Right kidney (tissue), 1 donor: ENCODE measurements at regions not wholly inside any gene's neighbourhood (a gene's known extent, or its start where the extent isn't known, plus 50 kb on each side); places are given as distances from the start of the nearest gene placed in this dataset.
A peak's percentile ranks its signal among the peaks of the same experiment; 100 is the strongest.
"Not testable (repeated sequence)": the region's sequence is repeated elsewhere in the genome, so short reads cannot be mapped to it uniquely, and the experiment has no call there.

ENCODE experiments used
- DNase-seq: peaks from one replicate; pipeline ENCODE4 v3.0.0-alpha.2; 2016

GRCh38 chr20:40856653-40857052 is 167.6 kb upstream of the MAFB start:
- DNase-seq = no peak

- no peak for DNase-seq
These were observed 168.1 kb upstream of the TOP1 start for GRCh38 chr20:40860487-40860902.

GRCh38 chr20:40861427-40862008 is 167.1 kb upstream of the TOP1 start:
- DNase-seq = no peak

GRCh38 chr20:40863355-40863919 is 165.2 kb upstream of the TOP1 start:
- DNase-seq = no peak

GRCh38 chr20:40864470-40864869 is 164.2 kb upstream of the TOP1 start:
- no peak for DNase-seq

GRCh38 chr20:40865095-40865494 is 163.5 kb upstream of the TOP1 start:
- no peak for DNase-seq

GRCh38 chr20:40866056-40866455 is 162.6 kb upstream of the TOP1 start:
- DNase-seq = no peak

- no peak for DNase-seq
These were observed 159.9 kb upstream of the TOP1 start for GRCh38 chr20:40868551-40869217.

- no peak for DNase-seq
These were observed 159.1 kb upstream of the TOP1 start for GRCh38 chr20:40869218-40870147.

GRCh38 chr20:40875116-40876085 is 153.2 kb upstream of the TOP1 start:
- DNase-seq = peak; percentile 32

GRCh38 chr20:40878099-40878498 is 150.5 kb upstream of the TOP1 start:
- DNase-seq = not testable (repeated sequence)

- DNase-seq = no peak
These were observed 148.4 kb upstream of the TOP1 start for GRCh38 chr20:40880063-40880728.

GRCh38 chr20:40880729-40881109 is 147.9 kb upstream of the TOP1 start:
- no peak for DNase-seq

- no peak for DNase-seq
These were observed 146.5 kb upstream of the TOP1 start for GRCh38 chr20:40882152-40882551.

GRCh38 chr20:40883097-40883496 is 145.5 kb upstream of the TOP1 start:
- no peak for DNase-seq

- DNase-seq = no peak
These were observed 141.5 kb upstream of the TOP1 start for GRCh38 chr20:40887105-40887504.

- not testable (repeated sequence) for DNase-seq
These were observed 139.4 kb upstream of the TOP1 start for GRCh38 chr20:40889266-40889665.

- no peak for DNase-seq
These were observed 138.4 kb upstream of the TOP1 start for GRCh38 chr20:40890181-40890580.

GRCh38 chr20:40890635-40891034 is 138.0 kb upstream of the TOP1 start:
- DNase-seq = no peak

GRCh38 chr20:40891351-40891750 is 137.3 kb upstream of the TOP1 start:
- DNase-seq = no peak

GRCh38 chr20:40892642-40893041 is 136.0 kb upstream of the TOP1 start:
- DNase-seq = no peak
